Smooth muscle cell (in vitro differentiated cells): ENCODE measurements at regions not wholly inside any gene's neighbourhood (a gene's known extent, or its start where the extent isn't known, plus 50 kb on each side); places are given as distances from the start of the nearest gene placed in this dataset.

Experiments
- DNase-seq: peaks from one replicate; lab custom pipeline; 2025; ENCODE audit not compliant: unreplicated experiment; lab: John Stamatoyannopoulos, UW
- H2AFZ ChIP-seq: fragments of 200-600 bp; sonication (generic); 2 replicates; pipeline ENCODE4 v1.6.0; 2016; ENCODE audit warnings: antibody characterized with exemption, low read depth, mild to moderate bottlenecking
- H3F3A ChIP-seq: fragments of 200-600 bp; sonication (generic); 2 replicates; pipeline ENCODE4 v1.6.0; 2017; ENCODE audit warnings: antibody characterized with exemption, low read depth
- H3K27ac ChIP-seq: fragments of 200-600 bp; sonication (generic); 2 replicates; pipeline ENCODE4 v1.5.1; 2016; ENCODE audit warnings: low read depth, mild to moderate bottlenecking
- H3K27me3 ChIP-seq: fragments of 200-600 bp; sonication (generic); 2 replicates; pipeline ENCODE4 v1.6.1; 2016; ENCODE audit warnings: low read depth, mild to moderate bottlenecking
- H3K36me3 ChIP-seq: fragments of 200-600 bp; sonication (generic); 2 replicates; pipeline ENCODE4 v1.5.1; 2016; ENCODE audit warnings: low read depth
- H3K4me1 ChIP-seq: fragments of 200-600 bp; sonication (generic); 2 replicates; pipeline ENCODE4 v1.5.1; 2016; ENCODE audit warnings: low read depth
- H3K4me2 ChIP-seq: fragments of 200-600 bp; sonication (generic); 2 replicates; pipeline ENCODE4 v1.6.0; 2016; ENCODE audit warnings: mild to moderate bottlenecking
- H3K4me3 ChIP-seq: fragments of 200-600 bp; sonication (generic); 2 replicates; pipeline ENCODE4 v1.5.1; 2016; ENCODE audit warnings: mild to moderate bottlenecking
- H3K79me2 ChIP-seq: fragments of 200-600 bp; sonication (generic); 2 replicates; pipeline ENCODE4 v1.6.0; 2016; ENCODE audit warnings: low read depth, mild to moderate bottlenecking
- H3K9ac ChIP-seq: fragments of 200-600 bp; sonication (generic); 2 replicates; pipeline ENCODE4 v1.6.0; 2016; ENCODE audit warnings: low read depth
- H3K9me3 ChIP-seq: fragments of 200-600 bp; sonication (generic); replicated peaks from 2 replicates; pipeline ENCODE4 v1.5.1; 2016; ENCODE audit warnings: low read depth
- H4K20me1 ChIP-seq: fragments of 200-600 bp; sonication (generic); 2 replicates; pipeline ENCODE4 v1.6.0; 2016; ENCODE audit warnings: low read depth
- CTCF ChIP-seq: fragments of 200-600 bp; sonication (generic); IDR thresholded peaks from 2 replicates; pipeline ENCODE4 v1.5.1; 2017; ENCODE audit warnings: borderline replicate concordance, mild to moderate bottlenecking, antibody characterized with exemption; ENCODE audit not compliant: insufficient read depth, poor library complexity, severe bottlenecking
- WGBS: methylation state at CpG from one replicate; pipeline ENCODE4 v1.1.7; 2016; ENCODE audit warnings: low lambda C conversion rate; 5-methylcytosine and 5-hydroxymethylcytosine counted together

GRCh38 chr19:29285187-29285687 is 72.3 kb upstream of the UQCRFS1 start:
- H3K79me2 ChIP-seq: no peaks in the 10 kb centered on the region
- H3K9ac ChIP-seq: no peak overlapping the region
- no peaks in the 10 kb centered on the region for H3K9me3 ChIP-seq
- H3K27me3 ChIP-seq: peaks cover 21% of the 10 kb centered on the region
- no peaks in the 10 kb centered on the region for H3K36me3 ChIP-seq
- no peak for DNase-seq
- no peak overlapping the region for H3K4me2 ChIP-seq
- H3K4me3 ChIP-seq: no peak overlapping the region
- TF ChIP-seq CTCF: no peak
- no peaks in the 10 kb centered on the region for H4K20me1 ChIP-seq
- no peak overlapping the region for H3K27ac ChIP-seq
- WGBS: 81% methylated on average over 6 of the region's 6 CpGs
- no peaks in the 10 kb centered on the region for H3F3A ChIP-seq
- H2AFZ ChIP-seq: no peak overlapping the region
- H3K4me1 ChIP-seq: no peaks in the 10 kb centered on the region

GRCh38 chr19:29285878-29286277 is 72.9 kb upstream of the UQCRFS1 start:
- no peaks in the 10 kb centered on the region for H4K20me1 ChIP-seq
- no peak for DNase-seq
- H3K9ac ChIP-seq: no peak overlapping the region
- H3K79me2 ChIP-seq: no peaks in the 10 kb centered on the region
- H3F3A ChIP-seq: no peaks in the 10 kb centered on the region
- TF ChIP-seq CTCF: peak; percentile 52
- H3K36me3 ChIP-seq: no peaks in the 10 kb centered on the region
- no peak overlapping the region for H2AFZ ChIP-seq
- H3K4me2 ChIP-seq: no peak overlapping the region
- H3K4me1 ChIP-seq: no peaks in the 10 kb centered on the region
- no peak overlapping the region for H3K27ac ChIP-seq
- no peak overlapping the region for H3K4me3 ChIP-seq
- H3K9me3 ChIP-seq: no peaks in the 10 kb centered on the region
- 43% methylated on average over 6 of the region's 6 CpGs for WGBS
- H3K27me3 ChIP-seq: peaks cover 21% of the 10 kb centered on the region

GRCh38 chr19:29287061-29287460 is 74.1 kb upstream of the UQCRFS1 start:
- Histone ChIP-seq H3K36me3 (no peaks in the 10 kb centered on the region), H3K4me1 (no peaks in the 10 kb centered on the region), H3K9me3 (no peaks in the 10 kb centered on the region), H2AFZ (no peak overlapping the region), H3K9ac (no peak overlapping the region), H3K4me2 (no peak overlapping the region), H3K79me2 (no peaks in the 10 kb centered on the region), H3K4me3 (no peak overlapping the region), H3K27ac (no peak overlapping the region), H3F3A (no peaks in the 10 kb centered on the region), H4K20me1 (no peaks in the 10 kb centered on the region), H3K27me3 (peaks cover 21% of the 10 kb centered on the region)
- no peak for TF ChIP-seq CTCF
- 81% methylated on average over 4 of the region's 4 CpGs for WGBS
- DNase-seq: no peak

GRCh38 chr19:29288256-29288655 is 75.3 kb upstream of the UQCRFS1 start:
- no peak overlapping the region for H3K9ac ChIP-seq
- H3K9me3 ChIP-seq: no peaks in the 10 kb centered on the region
- TF ChIP-seq CTCF: no peak
- no peak overlapping the region for H3K4me2 ChIP-seq
- no peaks in the 10 kb centered on the region for H3F3A ChIP-seq
- no peak for DNase-seq
- H3K27me3 ChIP-seq: peaks cover 15% of the 10 kb centered on the region
- H3K27ac ChIP-seq: no peak overlapping the region
- no peaks in the 10 kb centered on the region for H3K36me3 ChIP-seq
- H4K20me1 ChIP-seq: no peaks in the 10 kb centered on the region
- H2AFZ ChIP-seq: no peak overlapping the region
- no peak overlapping the region for H3K4me3 ChIP-seq
- H3K79me2 ChIP-seq: no peaks in the 10 kb centered on the region
- no peaks in the 10 kb centered on the region for H3K4me1 ChIP-seq
- 84% methylated on average over 4 of the region's 4 CpGs for WGBS
